HG03025 (cell line): ENCODE measurements at regions not wholly inside any gene's neighbourhood (a gene's known extent, or its start where the extent isn't known, plus 50 kb on each side); places are given as distances from the start of the nearest gene placed in this dataset.
"Not testable (repeated sequence)": the region's sequence is repeated elsewhere in the genome, so short reads cannot be mapped to it uniquely, and the experiment has no call there.

ENCODE experiments used
- ATAC-seq: cut with Tn5 transposase; IDR thresholded peaks from one replicate; pipeline ENCODE4 v1.9.1; 2021; ENCODE audit warnings: mild to moderate bottlenecking, moderate library complexity; ENCODE audit not compliant: unreplicated experiment, low FRiP score

- no peak for ATAC-seq
Measured at GRCh38 chr2:136715146-136715545, 50.2 kb upstream of the THSD7B start.

GRCh38 chr2:136714452-136714951, 50.8 kb upstream of the THSD7B start:
- no peak for ATAC-seq

- no peak for ATAC-seq
Measured at GRCh38 chr2:136713739-136714138, 51.6 kb upstream of the THSD7B start.

GRCh38 chr2:136705336-136705735, 60.0 kb upstream of the THSD7B start:
- no peak for ATAC-seq

GRCh38 chr2:136703214-136703613, 62.1 kb upstream of the THSD7B start:
- ATAC-seq, result no peak

- no peak for ATAC-seq
Measured at GRCh38 chr2:136696438-136696837, 68.9 kb upstream of the THSD7B start.

DNA sequence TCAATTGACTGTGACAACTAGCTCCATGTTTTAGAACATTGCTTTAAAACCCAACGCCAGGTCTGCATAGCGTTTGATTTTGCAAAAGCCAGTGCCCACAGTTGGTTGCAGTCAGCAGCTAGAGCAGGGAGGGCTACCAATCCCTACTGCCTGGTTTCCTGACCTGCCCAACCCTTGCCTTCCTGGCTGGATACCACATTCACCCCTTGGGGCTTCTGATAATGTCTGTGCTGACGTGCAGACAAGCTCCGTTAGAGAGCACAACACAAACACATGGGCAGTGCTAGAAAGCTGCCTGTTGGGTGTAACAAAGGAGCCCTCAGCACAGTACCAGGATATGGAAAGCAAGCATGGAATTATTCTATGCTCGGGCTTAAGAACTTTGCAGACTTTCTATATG, 71.4 kb upstream of the THSD7B start:
- ATAC-seq, result no peak

DNA sequence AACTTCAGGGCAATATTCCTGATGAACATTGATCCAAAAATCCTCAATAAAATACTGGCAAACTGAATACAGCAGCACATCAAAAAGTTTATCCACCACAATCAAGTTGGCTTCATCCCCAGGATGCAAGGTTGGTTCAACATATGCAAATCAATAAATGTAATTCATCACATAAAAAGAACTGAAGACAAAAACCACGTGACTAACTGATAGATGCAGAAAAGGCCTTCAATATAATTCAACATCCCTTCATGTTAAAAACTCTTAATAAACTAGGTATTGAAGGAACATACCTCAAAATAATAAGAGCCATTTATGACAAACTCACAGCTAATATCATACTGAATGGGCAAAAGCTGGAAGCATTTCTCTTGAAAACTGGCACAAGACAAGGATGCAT, 85.3 kb upstream of the THSD7B start:
- ATAC-seq, result not testable (repeated sequence)

DNA sequence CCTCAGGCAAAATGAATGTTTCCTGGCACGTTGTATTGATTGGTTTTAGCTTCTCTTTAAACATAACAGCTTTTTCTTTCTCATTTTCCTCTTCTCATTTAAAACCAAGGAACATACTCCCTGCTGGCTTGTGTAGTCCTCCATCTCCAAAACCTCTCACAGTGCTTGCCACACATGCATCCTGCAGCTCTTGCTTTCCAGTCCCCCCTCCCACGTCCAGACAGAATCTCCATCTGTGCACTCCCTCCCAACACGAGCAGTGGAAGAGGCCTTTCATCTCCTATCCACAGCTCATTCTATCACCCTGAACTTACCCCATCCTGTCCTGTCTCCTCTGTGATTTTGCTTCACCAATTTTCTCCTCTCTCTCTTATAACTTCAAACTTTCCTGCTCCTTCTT, 99.6 kb upstream of the THSD7B start:
- ATAC-seq, result no peak

GRCh38 chr2:136664713-136665405, 100.5 kb upstream of the THSD7B start:
- no peak for ATAC-seq

GRCh38 chr2:136658201-136658600, 107.1 kb upstream of the THSD7B start:
- ATAC-seq, result no peak

DNA sequence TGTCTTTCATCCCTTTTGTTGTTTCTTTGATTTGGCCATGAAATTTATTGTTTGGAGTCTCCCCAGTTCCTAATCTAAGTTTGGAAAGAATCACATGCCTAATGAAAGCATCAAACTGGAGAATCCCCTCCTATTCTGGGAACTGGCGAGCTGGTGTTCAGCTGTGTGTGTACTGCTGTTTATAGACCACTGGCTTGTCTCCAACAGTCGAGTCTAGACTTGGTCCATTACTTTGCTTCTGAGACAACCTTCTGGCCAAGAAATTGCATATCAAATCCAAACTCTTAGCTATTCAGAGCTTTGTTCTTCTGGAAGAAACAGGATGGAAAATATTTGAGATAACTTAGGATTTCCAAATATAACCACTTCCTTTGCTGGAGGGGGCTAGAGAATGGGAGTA, 111.5 kb upstream of the THSD7B start:
- no peak for ATAC-seq

- no peak for ATAC-seq
Measured at GRCh38 chr2:136651456-136652010, 113.8 kb upstream of the THSD7B start.

DNA sequence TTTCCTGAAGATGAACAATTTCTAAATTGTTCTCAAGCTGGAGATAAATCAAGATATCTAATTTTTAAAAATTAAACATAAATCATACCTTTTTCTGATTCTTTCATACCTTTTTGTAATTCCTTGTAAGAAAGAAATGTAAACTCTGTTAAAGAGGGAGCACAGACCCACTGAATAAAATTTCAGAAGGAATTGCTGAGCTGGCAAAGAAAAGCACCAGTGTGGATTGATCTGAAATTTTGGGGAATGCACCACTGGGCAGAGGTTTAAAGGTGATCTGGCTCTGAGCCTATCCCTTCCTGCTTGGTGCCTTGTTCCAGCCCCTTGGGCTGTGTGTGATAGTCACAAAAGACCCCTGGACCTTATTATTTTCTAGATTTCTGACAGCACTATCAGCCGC, 118.3 kb upstream of the THSD7B start:
- no peak for ATAC-seq

- no peak for ATAC-seq
Measured at GRCh38 chr2:136645236-136645828, 120.0 kb upstream of the THSD7B start.

DNA sequence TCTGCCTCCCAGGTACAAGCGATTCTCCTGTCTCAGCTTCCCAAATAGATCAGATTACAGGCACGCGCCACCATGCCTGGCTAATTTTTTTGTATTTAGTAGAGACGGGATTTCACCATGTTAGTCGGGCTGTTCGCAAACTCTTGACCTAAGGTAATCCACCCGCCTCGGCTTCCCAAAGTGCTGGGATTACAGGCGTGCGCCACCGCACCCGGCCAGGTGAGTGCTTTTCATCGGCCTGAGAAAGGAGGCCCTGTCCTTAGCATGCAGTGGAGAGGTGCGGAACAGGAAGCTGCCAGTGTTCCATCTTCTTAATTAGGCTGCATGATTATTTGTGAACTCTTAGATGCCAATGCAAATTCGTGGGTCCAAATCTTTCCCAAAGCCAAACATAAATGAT, 125.7 kb upstream of the THSD7B start:
- no peak for ATAC-seq

GRCh38 chr2:136638193-136638592, 127.2 kb upstream of the THSD7B start:
- no peak for ATAC-seq

DNA sequence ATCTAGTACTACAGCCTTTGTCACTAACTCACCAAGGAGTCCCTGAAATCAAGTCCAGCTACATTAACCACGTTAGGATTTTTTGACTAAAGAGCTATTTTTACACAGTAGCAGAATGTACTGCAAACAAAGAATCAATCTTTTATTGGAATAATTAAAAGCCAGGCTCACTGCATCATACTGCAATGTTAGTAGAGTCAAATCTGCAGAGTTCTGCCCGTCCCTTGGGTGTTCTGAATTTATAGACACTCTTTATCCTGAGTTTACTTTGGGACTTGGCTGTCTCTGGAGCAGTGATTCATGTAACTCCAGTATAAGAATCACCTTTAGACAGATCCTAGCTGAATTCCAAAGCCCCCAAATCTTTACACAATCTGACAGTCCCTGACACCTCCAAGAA, 127.9 kb upstream of the THSD7B start:
- ATAC-seq, result no peak

- no peak for ATAC-seq
Measured at GRCh38 chr2:136628490-136628889, 136.9 kb upstream of the THSD7B start.

DNA sequence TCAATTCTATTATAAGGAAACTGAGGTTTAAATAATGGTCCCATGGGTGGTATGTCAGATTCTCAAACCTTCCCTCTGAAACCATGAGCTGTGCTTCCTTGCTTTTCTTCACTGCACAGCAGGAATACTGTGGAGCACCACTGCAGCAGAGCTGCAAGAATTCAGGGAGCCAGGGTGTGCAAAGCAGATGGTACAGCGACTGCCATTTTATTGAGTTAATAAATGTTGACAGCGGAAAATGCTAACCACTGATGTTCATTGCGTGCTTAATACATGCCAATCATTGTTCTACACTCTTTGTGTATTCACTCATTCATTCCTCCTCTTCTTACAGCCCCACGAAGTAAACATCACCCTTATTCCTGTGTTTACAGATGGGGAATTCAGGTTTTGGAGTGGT, 152.2 kb upstream of the THSD7B start:
- ATAC-seq, result no peak

DNA sequence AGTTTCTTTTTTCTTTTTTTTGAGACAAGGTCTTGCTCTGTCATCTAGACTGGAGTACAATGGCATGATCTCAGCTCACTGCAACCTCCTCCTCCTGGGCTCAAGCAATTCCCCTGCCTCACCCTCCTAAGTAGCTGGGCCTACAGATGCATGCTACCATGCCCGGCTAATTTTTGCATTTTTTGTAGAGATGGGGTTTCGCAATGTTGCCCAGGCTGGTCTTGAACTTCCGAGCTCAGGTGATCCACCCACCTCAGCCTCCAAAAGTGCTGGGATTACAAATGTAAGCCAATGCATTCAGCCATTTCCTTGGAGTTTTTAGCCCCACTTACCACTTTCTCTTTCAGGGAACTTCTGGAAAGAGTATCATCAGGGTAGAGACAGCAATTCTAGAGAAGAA, 153.3 kb upstream of the THSD7B start:
- no peak for ATAC-seq

GRCh38 chr2:136611451-136611850, 153.9 kb upstream of the THSD7B start:
- ATAC-seq, result no peak
